ENCODE measurements at regions not wholly inside any gene's neighbourhood (a gene's known extent, or its start where the extent isn't known, plus 50 kb on each side); places are given as distances from the start of the nearest gene placed in this dataset.

GRCh38 chr1:80036690-80037432 lies 1030.3 kb upstream of the ADGRL4 start:
- Histone ChIP-seq H3K27me3 (ENCODE audit: control insufficient read depth in 1 of 2, insufficient read depth in 2 of 2, low read length in 2 of 2) (no peaks in the 10 kb centered on the region), H3K4me2 (ENCODE audit: low read depth, low read length) (no peak overlapping the region), H3K27ac (ENCODE audit: extremely low read length, insufficient read depth, low read length) (no peak overlapping the region), H2AFZ (ENCODE audit: low read length) (no peak overlapping the region), H3K9me3 (ENCODE audit: low read length) (peaks cover 63% of the 10 kb centered on the region), H3K4me1 (ENCODE audit: insufficient read depth, low read length) (no peaks in the 10 kb centered on the region), H3K36me3 (replicated peaks in 1 of 2; ENCODE audit: control insufficient read depth in 1 of 2, insufficient read depth in 2 of 2, low read length in 2 of 2) (no peaks in the 10 kb centered on the region), H4K20me1 (ENCODE audit: insufficient read depth, low read length) (no peaks in the 10 kb centered on the region), H3K79me2 (ENCODE audit: insufficient read depth, low read length) (no peaks in the 10 kb centered on the region), H3K4me3 (replicated peaks in 1 of 3; ENCODE audit: insufficient read depth in 1 of 3, low read depth in 2 of 3, low read length in 3 of 3) (no peak overlapping the region), H3K9ac (ENCODE audit: insufficient read depth, low read depth, low read length) (no peak overlapping the region)
- POLR2A ChIA-PET: no interaction called here
- DNase-seq (ENCODE audit: low spot score): no peak
- intact Hi-C loops (cut with micrococcal nuclease; ENCODE audit: unreplicated experiment) (no loop called here), in situ Hi-C loops (cut with HindIII; ENCODE audit: extremely low pct_ligation_motif_present, low pct_unique_long_range_greater_than_20kb) (no loop called here)
- no TSS peak for BruUV-seq (replicated peaks)
- ATAC-seq: no peak
- TF ChIP-seq SIX4 (CRISPR knock-in tag; IDR thresholded peaks at IDR 0.05): no peak
- CTCF ChIA-PET (ENCODE audit: low intra/inter-chr PET ratio, low total read pairs): no interaction called here
- 0% methylated on average over 3 of the region's 3 CpGs for WGBS (ENCODE audit: low lambda C conversion rate)
- no peak for FAIRE-seq

- FAIRE-seq: no peak
- H4K20me1 ChIP-seq (ENCODE audit: insufficient read depth, low read length): no peaks in the 10 kb centered on the region
- no peak for ATAC-seq
- no peak for TF ChIP-seq CBX1 (IDR thresholded peaks at IDR 0.05; ENCODE audit: low read depth)
- TF ChIP-seq ZNF556 (CRISPR knock-in tag; IDR thresholded peaks at IDR 0.05; ENCODE audit: borderline replicate concordance): no peak
- TF ChIP-seq ZNF460 (CRISPR knock-in tag; IDR thresholded peaks at IDR 0.05; ENCODE audit: borderline replicate concordance): no peak
- no peak for TF ChIP-seq ZNF512 (CRISPR knock-in tag; IDR thresholded peaks at IDR 0.05)
- TF ChIP-seq ZNF614 (CRISPR knock-in tag; IDR thresholded peaks at IDR 0.05; ENCODE audit: borderline replicate concordance): no peak
- no peak for TF ChIP-seq FOXK1 (CRISPR knock-in tag; IDR thresholded peaks at IDR 0.05; ENCODE audit: borderline replicate concordance, low read depth)
- TF ChIP-seq EHMT2 (IDR thresholded peaks at IDR 0.05; ENCODE audit: borderline replicate concordance, low read depth, low read length): no peak
- TF ChIP-seq SIX1 (CRISPR knock-in tag; IDR thresholded peaks at IDR 0.05; ENCODE audit: borderline replicate concordance): no peak
- no peak for TF ChIP-seq KDM5A (IDR thresholded peaks at IDR 0.05; ENCODE audit: borderline replicate concordance, low read length)
- TF ChIP-seq ZMYM2 (CRISPR knock-in tag; IDR thresholded peaks at IDR 0.05): no peak
- no peak for TF ChIP-seq DNMT3B (CRISPR knock-in tag; conservative IDR thresholded peaks at IDR 0.05)
- no peak for TF ChIP-seq ZNF281 (CRISPR knock-in tag; IDR thresholded peaks at IDR 0.05; ENCODE audit: borderline replicate concordance)
- no peak for TF ChIP-seq RNF2 (conservative IDR thresholded peaks at IDR 0.05; ENCODE audit: low read depth)
These were observed 1016.8 kb upstream of the ADGRL4 start for GRCh38 chr1:80023358-80023757.

More at GRCh38 chr1:80023358-80023757, 1016.8 kb upstream of the ADGRL4 start:
- Histone ChIP-seq H3K79me2 (ENCODE audit: insufficient read depth, low read length) (no peaks in the 10 kb centered on the region), H3K27me3 (ENCODE audit: control insufficient read depth in 1 of 2, insufficient read depth in 2 of 2, low read length in 2 of 2) (no peaks in the 10 kb centered on the region), H3K27ac (ENCODE audit: extremely low read length, insufficient read depth, low read length) (no peak overlapping the region), H3K9me3 (ENCODE audit: low read length) (peaks cover 69% of the 10 kb centered on the region), H3K4me2 (ENCODE audit: low read depth, low read length) (no peak overlapping the region), H3K9ac (ENCODE audit: insufficient read depth, low read depth, low read length) (no peak overlapping the region), H3K36me3 (replicated peaks in 1 of 2; ENCODE audit: control insufficient read depth in 1 of 2, insufficient read depth in 2 of 2, low read length in 2 of 2) (no peaks in the 10 kb centered on the region), H2AFZ (ENCODE audit: low read length) (no peak overlapping the region), H3K4me1 (ENCODE audit: insufficient read depth, low read length) (no peaks in the 10 kb centered on the region), H3K4me3 (replicated peaks in 1 of 3; ENCODE audit: insufficient read depth in 1 of 3, low read depth in 2 of 3, low read length in 3 of 3) (no peak overlapping the region)
- DNase-seq (ENCODE audit: low spot score): no peak
- 6% methylated on average over 1 of the region's 1 CpG for WGBS (ENCODE audit: low lambda C conversion rate)
- CTCF ChIA-PET (ENCODE audit: low intra/inter-chr PET ratio, low total read pairs): no interaction called here
- POLR2A ChIA-PET: no interaction called here
- intact Hi-C loops (cut with micrococcal nuclease; ENCODE audit: unreplicated experiment): no loop called here
- in situ Hi-C loops (cut with HindIII; ENCODE audit: extremely low pct_ligation_motif_present, low pct_unique_long_range_greater_than_20kb): no loop called here
- no TSS peak for BruUV-seq (replicated peaks)

Measured in HepG2 (cell line).